ENCODE measurements at regions not wholly inside any gene's neighbourhood (a gene's known extent, or its start where the extent isn't known, plus 50 kb on each side); places are given as distances from the start of the nearest gene placed in this dataset.

GRCh38 chr6:122285292-122285913 is 114.0 kb upstream of the HSF2 start:
- H3K9me3 Mint-ChIP-seq, result peaks cover 0 to 4% of the 10 kb centered on the region in 2 donors
- no peak for ATAC-seq
- Histone ChIP-seq H3K4me1 (ENCODE audit: control insufficient read depth, insufficient read depth, low read length) (no peaks in the 10 kb centered on the region), H3K27me3 (ENCODE audit: control insufficient read depth, insufficient read depth, low read length) (no peaks in the 10 kb centered on the region), H3K9me3 (ENCODE audit: control insufficient read depth, insufficient read depth, low read length) (no peaks in the 10 kb centered on the region), H3K27ac (ENCODE audit: low read length) (no peak overlapping the region), H3K36me3 (ENCODE audit: control insufficient read depth, insufficient read depth, low read length) (no peaks in the 10 kb centered on the region), H3K4me3 (ENCODE audit: low read length) (no peak overlapping the region)
- intact Hi-C loops (cut with micrococcal nuclease), result no loop called here
- H3K36me3 Mint-ChIP-seq, result no peaks in the 10 kb centered on the region
- no peak for DNase-seq
- 73% methylated on average over 4 of the region's 4 CpGs for WGBS (ENCODE audit: insufficient coverage)
- TF ChIP-seq CTCF (IDR thresholded peaks at IDR 0.05), result no peak
- no peak overlapping the region for H3K27ac Mint-ChIP-seq
- H3K4me1 Mint-ChIP-seq, result no peaks in the 10 kb centered on the region
- no peak overlapping the region for H3K4me3 Mint-ChIP-seq
- H3K27me3 Mint-ChIP-seq (ENCODE audit: low read depth in 2 of 2), result no peaks in the 10 kb centered on the region

- Histone ChIP-seq H3K27ac (ENCODE audit: low read length) (no peak overlapping the region), H3K4me3 (ENCODE audit: low read length) (no peak overlapping the region), H3K9me3 (ENCODE audit: control insufficient read depth, insufficient read depth, low read length) (no peaks in the 10 kb centered on the region), H3K36me3 (ENCODE audit: control insufficient read depth, insufficient read depth, low read length) (no peaks in the 10 kb centered on the region), H3K4me1 (ENCODE audit: control insufficient read depth, insufficient read depth, low read length) (no peaks in the 10 kb centered on the region), H3K27me3 (ENCODE audit: control insufficient read depth, insufficient read depth, low read length) (no peaks in the 10 kb centered on the region)
- no peaks in the 10 kb centered on the region for H3K27me3 Mint-ChIP-seq (ENCODE audit: low read depth in 2 of 2)
- H3K9me3 Mint-ChIP-seq, result peaks cover 0 to 4% of the 10 kb centered on the region in 2 donors
- DNase-seq, result no peak
- intact Hi-C loops (cut with micrococcal nuclease), result no loop called here
- no peak for ATAC-seq
- no peaks in the 10 kb centered on the region for H3K36me3 Mint-ChIP-seq
- H3K4me3 Mint-ChIP-seq, result no peak overlapping the region
- H3K4me1 Mint-ChIP-seq, result no peaks in the 10 kb centered on the region
- H3K27ac Mint-ChIP-seq, result no peak overlapping the region
- TF ChIP-seq CTCF (IDR thresholded peaks at IDR 0.05), result no peak
Measured at GRCh38 chr6:122286512-122286911, 112.9 kb upstream of the HSF2 start.

- no peaks in the 10 kb centered on the region for H3K4me1 ChIP-seq (ENCODE audit: control insufficient read depth, insufficient read depth, low read length)
- Mint-ChIP-seq H3K4me3 (no peak overlapping the region), H3K36me3 (no peaks in the 10 kb centered on the region), H3K9me3 (peaks cover 5 to 7% of the 10 kb centered on the region in 2 donors), H3K27me3 (ENCODE audit: low read depth in 2 of 2) (no peaks in the 10 kb centered on the region), H3K27ac (no peak overlapping the region), H3K4me1 (no peaks in the 10 kb centered on the region)
- intact Hi-C loops (cut with micrococcal nuclease), result no loop called here
- H3K27ac ChIP-seq (ENCODE audit: low read length), result no peak overlapping the region
- no peak for TF ChIP-seq CTCF (IDR thresholded peaks at IDR 0.05)
- DNase-seq (no peak), ATAC-seq (no peak)
- WGBS (ENCODE audit: insufficient coverage), result 94% methylated on average over 4 of the region's 4 CpGs
- H3K36me3 ChIP-seq (ENCODE audit: control insufficient read depth, insufficient read depth, low read length), result no peaks in the 10 kb centered on the region
- H3K9me3 ChIP-seq (ENCODE audit: control insufficient read depth, insufficient read depth, low read length), result no peaks in the 10 kb centered on the region
- no peaks in the 10 kb centered on the region for H3K27me3 ChIP-seq (ENCODE audit: control insufficient read depth, insufficient read depth, low read length)
- no peak overlapping the region for H3K4me3 ChIP-seq (ENCODE audit: low read length)
Measured at GRCh38 chr6:122289762-122290539, 109.5 kb upstream of the HSF2 start.
